IMR-90 (cell line): ENCODE measurements at regions not wholly inside any gene's neighbourhood (a gene's known extent, or its start where the extent isn't known, plus 50 kb on each side); places are given as distances from the start of the nearest gene placed in this dataset.

ENCODE experiments used
- ATAC-seq: fragments of 200-7000 bp; cut with Tn5 transposase; 2 replicates; pipeline ENCODE4 v1.9.1; 2020; ENCODE audit warnings: low read depth, mild to moderate bottlenecking, moderate library complexity
- BruUV-seq: library from RNA; stranded (reverse); fragments of 400-500 nt; replicated peaks from 2 replicates; lab custom pipeline; 2021; lab: Mats Ljungman, UMichigan
- CTCF ChIA-PET: fragments of 300-600 bp; formaldehyde crosslinking; extraction: SDS; loops from one replicate; lab custom pipeline; 2021; ENCODE audit warnings: antibody characterized with exemption; lab: Yijun Ruan, JAX
- POLR2A ChIA-PET: fragments of 300-600 bp; sonication (Branson Sonifier 250); formaldehyde crosslinking; loops from one replicate; lab custom pipeline; 2022; ENCODE audit warnings: antibody characterized with exemption; ENCODE audit not compliant: unreplicated experiment; lab: Charles Lee
- DNase-seq: peaks from one replicate; pipeline ENCODE4 v3.0.0; 2013
- H2AFZ ChIP-seq: replicated peaks from 2 replicates; pipeline ENCODE3; 2013; ENCODE audit warnings: low read length, mild to moderate bottlenecking; ENCODE audit not compliant: poor library complexity
- H2AK5ac ChIP-seq: 2 replicates; pipeline ENCODE4 v1.6.1; 2013; ENCODE audit warnings: low read depth, low read length, inconsistent platforms
- H2AK9ac ChIP-seq: replicated peaks from 2 replicates; pipeline ENCODE3; 2013; ENCODE audit warnings: mild to moderate bottlenecking, low read depth, low read length, moderate library complexity; ENCODE audit not compliant: poor library complexity
- H2BK120ac ChIP-seq: 2 replicates; pipeline ENCODE4 v1.6.1; 2013; ENCODE audit warnings: low read depth, low read length, inconsistent platforms
- H2BK15ac ChIP-seq: 3 replicates; pipeline ENCODE4 v1.6.1; 2013; ENCODE audit warnings: low read depth, low read length, inconsistent platforms
- H2BK20ac ChIP-seq: 2 replicates; pipeline ENCODE4 v1.6.1; 2013; ENCODE audit warnings: low read depth, mild to moderate bottlenecking, inconsistent platforms, low read length, moderate library complexity
- H2BK5ac ChIP-seq: 2 replicates; pipeline ENCODE4 v1.6.1; 2013; ENCODE audit warnings: mild to moderate bottlenecking, low read depth, low read length, inconsistent platforms; ENCODE audit not compliant: poor library complexity, severe bottlenecking
- H3K14ac ChIP-seq: replicated peaks from 2 replicates; pipeline ENCODE4 v1.6.1; 2013; ENCODE audit warnings: low read depth, low read length, inconsistent platforms
- H3K18ac ChIP-seq: 2 replicates; pipeline ENCODE4 v1.6.1; 2013; ENCODE audit warnings: low read depth, low read length, control low read depth
- H3K23ac ChIP-seq: 2 replicates; pipeline ENCODE4 v1.6.1; 2013; ENCODE audit warnings: low read depth, low read length, inconsistent platforms
- H3K27ac ChIP-seq: 2 replicates; pipeline ENCODE4 v1.5.1; 2013; ENCODE audit warnings: mild to moderate bottlenecking, control low read depth, low read length; ENCODE audit not compliant: insufficient read depth
- H3K27me3 ChIP-seq: 2 replicates; pipeline ENCODE4 v1.6.1; 2013; ENCODE audit warnings: low read length; ENCODE audit not compliant: control insufficient read depth, insufficient read depth
- H3K36me3 ChIP-seq: 2 replicates; pipeline ENCODE4 v1.6.1; 2013; ENCODE audit warnings: low read length, mixed read lengths; ENCODE audit not compliant: control insufficient read depth, insufficient read depth
- H3K4ac ChIP-seq: 2 replicates; pipeline ENCODE4 v1.6.1; 2013; ENCODE audit warnings: low read depth, low read length, inconsistent platforms
- H3K4me1 ChIP-seq: 2 replicates; pipeline ENCODE4 v1.6.1; 2013; ENCODE audit warnings: low read length, mixed read lengths; ENCODE audit not compliant: control insufficient read depth, insufficient read depth
- H3K4me2 ChIP-seq: 2 replicates; pipeline ENCODE4 v1.6.1; 2013; ENCODE audit warnings: low read depth, mild to moderate bottlenecking, control low read depth, low read length, moderate library complexity
- H3K4me3 ChIP-seq: 2 replicates; pipeline ENCODE4 v1.5.1; 2013; ENCODE audit warnings: low read depth, mild to moderate bottlenecking, control low read depth, low read length, moderate library complexity; ENCODE audit not compliant: insufficient read depth
- H3K56ac ChIP-seq: 2 replicates; pipeline ENCODE4 v1.6.1; 2013; ENCODE audit warnings: low read length, inconsistent platforms; ENCODE audit not compliant: insufficient read depth; ENCODE audit errors: extremely low read depth
- H3K79me1 ChIP-seq, 2 experiments: 2 replicates each; pipeline ENCODE4 v1.6.1; 2013; ENCODE audit warnings: low read length in 2 of 2, inconsistent platforms in 1 of 2, low read depth in 1 of 2
- H3K9ac ChIP-seq: 2 replicates; pipeline ENCODE4 v1.6.1; 2013; ENCODE audit warnings: low read depth, low read length, control low read depth
- H3K9me1 ChIP-seq: 2 replicates; pipeline ENCODE4 v1.6.1; 2013; ENCODE audit warnings: low read length, inconsistent platforms; ENCODE audit not compliant: insufficient read depth
- H3K9me3 ChIP-seq: 2 replicates; pipeline ENCODE4 v1.6.1; 2013; ENCODE audit warnings: low read length; ENCODE audit not compliant: control insufficient read depth, insufficient read depth
- H4K20me1 ChIP-seq: 2 replicates; pipeline ENCODE4 v1.6.1; 2013; ENCODE audit warnings: low read length, inconsistent platforms; ENCODE audit not compliant: insufficient read depth
- H4K5ac ChIP-seq: 2 replicates; pipeline ENCODE4 v1.6.1; 2013; ENCODE audit warnings: mild to moderate bottlenecking, low read depth, low read length, control low read depth
- H4K8ac ChIP-seq, 2 experiments: 2 replicates each; pipeline ENCODE4 v1.6.1; 2013; ENCODE audit warnings: low read depth in 2 of 2, low read length in 2 of 2, control low read depth in 1 of 2, inconsistent platforms in 1 of 2
- H4K91ac ChIP-seq: 2 replicates; pipeline ENCODE4 v1.6.1; 2013; ENCODE audit warnings: low read depth, low read length, inconsistent platforms; ENCODE audit not compliant: insufficient read depth
- BHLHE40 ChIP-seq: fragments of 150-350 bp; IDR thresholded peaks from 2 replicates; pipeline ENCODE4 v1.6.1; 2016; ENCODE audit warnings: mild to moderate bottlenecking, low read depth, low read length
- CEBPB ChIP-seq: IDR thresholded peaks from 2 replicates; pipeline ENCODE4 v1.6.1; 2012; ENCODE audit warnings: low read depth, low read length, improper control_type of control experiment
- FOS ChIP-seq: fragments of 150-350 bp; IDR thresholded peaks from 2 replicates; pipeline ENCODE4 v1.6.1; 2016; ENCODE audit warnings: low read depth, low read length
- MAFK ChIP-seq: IDR thresholded peaks from 2 replicates; pipeline ENCODE4 v1.6.1; 2012; ENCODE audit warnings: low read depth, low read length, improper control_type of control experiment
- MAZ ChIP-seq: IDR thresholded peaks from 2 replicates; pipeline ENCODE4 v1.6.1; 2012; ENCODE audit warnings: low read depth, mild to moderate bottlenecking, low read length, improper control_type of control experiment, moderate library complexity, borderline replicate concordance
- MXI1 ChIP-seq: IDR thresholded peaks from 2 replicates; pipeline ENCODE4 v1.6.1; 2012; ENCODE audit warnings: low read depth, mild to moderate bottlenecking, low read length, moderate library complexity, borderline replicate concordance
- NFE2L2 ChIP-seq: fragments of 150-350 bp; IDR thresholded peaks from 2 replicates; pipeline ENCODE4 v1.6.1; 2016; ENCODE audit warnings: low read depth, mild to moderate bottlenecking, low read length
- RAD21 ChIP-seq: IDR thresholded peaks from 2 replicates; pipeline ENCODE4 v1.6.1; 2012; ENCODE audit warnings: low read length, improper control_type of control experiment
- RFX5 ChIP-seq: IDR thresholded peaks from 2 replicates; pipeline ENCODE4 v1.8.0; 2012; ENCODE audit warnings: low read depth, mild to moderate bottlenecking, low read length, moderate library complexity
- WGBS, 2 experiments: methylation state at CpG; one replicate each; pipeline versions ENCODE4 v1.1.5 to v1.1.7; 2013; ENCODE audit warnings: missing lambda C conversion rate in 2 of 2; ENCODE audit not compliant: insufficient read length in 1 of 2; ENCODE audit errors: extremely low coverage in 2 of 2; 5-methylcytosine and 5-hydroxymethylcytosine counted together
- dilution Hi-C: fragments of 300-500 bp; cut with HindIII; formaldehyde crosslinking; loops from one replicate; pipeline ENCODE4 v1.14.3; 2018; ENCODE audit warnings: low sequenced_read_pairs; ENCODE audit not compliant: unreplicated experiment
- in situ Hi-C: fragments of 300-500 bp; cut with MboI; formaldehyde crosslinking; loops from 3 replicates; pipeline ENCODE4 v1.14.3; 2019; ENCODE audit warnings: low sequenced_read_pairs, inconsistent platforms, mixed read lengths
- intact Hi-C: fragments of 100-400 bp; cut with micrococcal nuclease; formaldehyde crosslinking; loops from 2 replicates; pipeline ENCODE4 v1.10.0; 2022
- TF ChIP-seq, protein P1 (sequence below): fragments of 150-350 bp; IDR thresholded peaks from 2 replicates; pipeline ENCODE4 v1.6.1; 2016; ENCODE audit warnings: low read depth, mild to moderate bottlenecking, low read length, moderate library complexity, borderline replicate concordance
- TF ChIP-seq, protein P2 (sequence below): fragments of 150-350 bp; IDR thresholded peaks from 2 replicates; pipeline ENCODE4 v1.6.1; 2017; ENCODE audit warnings: mild to moderate bottlenecking, antibody characterized with exemption, low read length, low read depth
- TF ChIP-seq, protein P3 (sequence below): conservative IDR thresholded peaks from 2 replicates; pipeline ENCODE4 v1.5.1; 2012; ENCODE audit warnings: mild to moderate bottlenecking, low read depth, low read length, improper control_type of control experiment

DNA sequence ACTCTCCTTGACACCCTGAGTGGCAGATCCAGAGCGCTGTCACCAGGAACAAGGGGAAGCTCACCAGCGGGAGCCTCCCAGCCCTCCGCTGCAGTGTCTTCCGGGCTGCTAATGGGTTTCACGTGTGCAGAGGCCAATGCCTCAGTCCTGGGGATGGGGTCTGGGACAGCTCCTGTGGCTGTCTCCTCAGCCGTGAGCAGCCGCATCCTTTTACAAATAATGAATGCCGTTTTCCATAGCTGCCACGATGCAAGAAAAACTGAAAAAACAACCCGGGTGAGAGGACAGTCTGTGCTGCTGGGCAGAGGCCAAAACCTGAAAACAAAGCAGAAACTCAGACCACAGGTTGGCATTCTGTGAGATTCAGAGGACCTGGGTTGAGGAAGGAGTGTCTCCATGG, 212.2 kb upstream of the RAB4A start:
- in situ Hi-C loops: no loop called here
- Histone ChIP-seq H2AK9ac (no peak overlapping the region), H2BK5ac (no peak overlapping the region), H2AK5ac (no peak overlapping the region), H3K56ac (no peak overlapping the region), H2AFZ (no peak overlapping the region), H4K91ac (no peak overlapping the region), H3K27me3 (peaks cover 19% of the 10 kb centered on the region), H4K20me1 (no peaks in the 10 kb centered on the region), H4K5ac (no peak overlapping the region), H3K23ac (no peak overlapping the region), H3K14ac (no peak overlapping the region), H3K36me3 (no peaks in the 10 kb centered on the region), H3K4me2 (no peak overlapping the region), H4K8ac (no peak overlapping the region), H2BK15ac (no peak overlapping the region), H3K79me1 (no peaks in the 10 kb centered on the region), H3K4me1 (peaks cover 4% of the 10 kb centered on the region; the same call in 1 of the 2 replicates), H2BK120ac (no peak overlapping the region), H3K9me3 (no peaks in the 10 kb centered on the region), H2BK20ac (no peak overlapping the region), H3K9ac (no peak overlapping the region), H3K4me3 (no peak overlapping the region), H3K18ac (no peak overlapping the region), H3K27ac (no peak overlapping the region), H3K4ac (no peak overlapping the region), H3K9me1 (no peaks in the 10 kb centered on the region)
- CTCF ChIA-PET: interaction anchor here (1.1 kb wide), 1 partner anchor 9 kb away, joined by 3 read pairs; no protein-coding TSS in a partner anchor
- POLR2A ChIA-PET: no interaction called here
- WGBS, 2 experiments: 60% methylated on average over 2 of the region's 10 CpGs; no CpG with 5 or more reads in 1 of the 2 experiments
- TF ChIP-seq MAZ: no peak
- TF ChIP-seq, protein P1, sequence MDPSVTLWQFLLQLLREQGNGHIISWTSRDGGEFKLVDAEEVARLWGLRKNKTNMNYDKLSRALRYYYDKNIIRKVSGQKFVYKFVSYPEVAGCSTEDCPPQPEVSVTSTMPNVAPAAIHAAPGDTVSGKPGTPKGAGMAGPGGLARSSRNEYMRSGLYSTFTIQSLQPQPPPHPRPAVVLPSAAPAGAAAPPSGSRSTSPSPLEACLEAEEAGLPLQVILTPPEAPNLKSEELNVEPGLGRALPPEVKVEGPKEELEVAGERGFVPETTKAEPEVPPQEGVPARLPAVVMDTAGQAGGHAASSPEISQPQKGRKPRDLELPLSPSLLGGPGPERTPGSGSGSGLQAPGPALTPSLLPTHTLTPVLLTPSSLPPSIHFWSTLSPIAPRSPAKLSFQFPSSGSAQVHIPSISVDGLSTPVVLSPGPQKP: no peak
- TF ChIP-seq MXI1: no peak
- TF ChIP-seq NFE2L2: no peak
- TF ChIP-seq RFX5: no peak
- TF ChIP-seq, protein P2, sequence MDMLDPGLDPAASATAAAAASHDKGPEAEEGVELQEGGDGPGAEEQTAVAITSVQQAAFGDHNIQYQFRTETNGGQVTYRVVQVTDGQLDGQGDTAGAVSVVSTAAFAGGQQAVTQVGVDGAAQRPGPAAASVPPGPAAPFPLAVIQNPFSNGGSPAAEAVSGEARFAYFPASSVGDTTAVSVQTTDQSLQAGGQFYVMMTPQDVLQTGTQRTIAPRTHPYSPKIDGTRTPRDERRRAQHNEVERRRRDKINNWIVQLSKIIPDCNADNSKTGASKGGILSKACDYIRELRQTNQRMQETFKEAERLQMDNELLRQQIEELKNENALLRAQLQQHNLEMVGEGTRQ: no peak
- TF ChIP-seq, protein P3, sequence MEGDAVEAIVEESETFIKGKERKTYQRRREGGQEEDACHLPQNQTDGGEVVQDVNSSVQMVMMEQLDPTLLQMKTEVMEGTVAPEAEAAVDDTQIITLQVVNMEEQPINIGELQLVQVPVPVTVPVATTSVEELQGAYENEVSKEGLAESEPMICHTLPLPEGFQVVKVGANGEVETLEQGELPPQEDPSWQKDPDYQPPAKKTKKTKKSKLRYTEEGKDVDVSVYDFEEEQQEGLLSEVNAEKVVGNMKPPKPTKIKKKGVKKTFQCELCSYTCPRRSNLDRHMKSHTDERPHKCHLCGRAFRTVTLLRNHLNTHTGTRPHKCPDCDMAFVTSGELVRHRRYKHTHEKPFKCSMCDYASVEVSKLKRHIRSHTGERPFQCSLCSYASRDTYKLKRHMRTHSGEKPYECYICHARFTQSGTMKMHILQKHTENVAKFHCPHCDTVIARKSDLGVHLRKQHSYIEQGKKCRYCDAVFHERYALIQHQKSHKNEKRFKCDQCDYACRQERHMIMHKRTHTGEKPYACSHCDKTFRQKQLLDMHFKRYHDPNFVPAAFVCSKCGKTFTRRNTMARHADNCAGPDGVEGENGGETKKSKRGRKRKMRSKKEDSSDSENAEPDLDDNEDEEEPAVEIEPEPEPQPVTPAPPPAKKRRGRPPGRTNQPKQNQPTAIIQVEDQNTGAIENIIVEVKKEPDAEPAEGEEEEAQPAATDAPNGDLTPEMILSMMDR: no peak
- no peak for TF ChIP-seq FOS
- no peak for TF ChIP-seq BHLHE40
- TF ChIP-seq MAFK: no peak
- TF ChIP-seq CEBPB: no peak
- no peak for TF ChIP-seq RAD21
- no TSS peak for BruUV-seq
- ATAC-seq: no peak
- no peak for DNase-seq
- intact Hi-C loops: no loop called here
- dilution Hi-C loops: no loop called here
